Small intestine (tissue), 7 donors: ENCODE measurements at regions not wholly inside any gene's neighbourhood (a gene's known extent, or its start where the extent isn't known, plus 50 kb on each side); places are given as distances from the start of the nearest gene placed in this dataset.
A peak's percentile ranks its signal among the peaks of the same experiment; 100 is the strongest.
"Not testable (repeated sequence)": the region's sequence is repeated elsewhere in the genome, so short reads cannot be mapped to it uniquely, and the experiment has no call there.

Experiments used
- DNase-seq, 2 donors: peaks; one replicate each; pipeline versions ENCODE4 v3.0.0 to v3.0.0-alpha.2; 2013
- FAIRE-seq: peaks from 2 replicates; lab custom pipeline; 2012; peaks lifted over from hg19 to GRCh38; lab: Jason Lieb, UNC
- H3K27ac ChIP-seq, 3 donors: one replicate each; pipeline ENCODE4 v1.5.1; 2013; ENCODE audit warnings: low read length in 2 of 3, mild to moderate bottlenecking in 2 of 3, control low read depth in 1 of 3, inconsistent platforms in 1 of 3, low read depth in 1 of 3, moderate library complexity in 1 of 3
- H3K27me3 ChIP-seq, 3 donors: one replicate each; pipeline ENCODE4 v1.6.1; 2013; ENCODE audit warnings: low read length in 3 of 3, inconsistent platforms in 1 of 3; ENCODE audit not compliant: control insufficient read depth in 3 of 3, insufficient read depth in 3 of 3
- H3K36me3 ChIP-seq, 3 donors: one replicate each; pipeline ENCODE4 v1.6.1; 2013; ENCODE audit warnings: low read length in 3 of 3, inconsistent platforms in 1 of 3, low read depth in 1 of 3, mild to moderate bottlenecking in 1 of 3, moderate library complexity in 1 of 3; ENCODE audit not compliant: control insufficient read depth in 3 of 3, insufficient read depth in 2 of 3
- H3K4me1 ChIP-seq, 3 donors: one replicate each; pipeline ENCODE4 v1.6.1; 2013; ENCODE audit warnings: low read length in 2 of 3, inconsistent platforms in 1 of 3, low read depth in 1 of 3, mild to moderate bottlenecking in 1 of 3, moderate library complexity in 1 of 3; ENCODE audit not compliant: control insufficient read depth in 3 of 3, insufficient read depth in 2 of 3
- H3K4me3 ChIP-seq, 3 donors: one replicate each; pipeline ENCODE4 v1.5.1; 2013; ENCODE audit warnings: low read length in 3 of 3, control low read depth in 1 of 3, inconsistent platforms in 1 of 3, low read depth in 1 of 3, mild to moderate bottlenecking in 1 of 3, moderate library complexity in 1 of 3
- H3K9me3 ChIP-seq, 2 donors: one replicate each; pipeline ENCODE4 v1.6.1; 2013; ENCODE audit warnings: low read depth in 1 of 2, low read length in 1 of 2; ENCODE audit not compliant: control insufficient read depth in 2 of 2, insufficient read depth in 1 of 2
- WGBS, 3 donors: extraction: QIAGEN DNeasy Blood & Tissue Kit; methylation state at CpG; one replicate each; pipeline ENCODE4 v1.1.7; 2013; 5-methylcytosine and 5-hydroxymethylcytosine counted together
- donor health status: healthy with polysubstance abuse.
- donor health status: control.
- donor health status: control.
- donor health status: Bipolar disorder and iron deficiency.
- donor health status: healthy.

- Histone ChIP-seq H3K4me3 (no peak overlapping the region), H3K36me3 (no peaks in the 10 kb centered on the region), H3K27ac (no peak overlapping the region), H3K27me3 (peaks cover 0 to 4% (median 0%) of the 10 kb centered on the region in 3 donors), H3K9me3 (peaks cover 0 to 8% of the 10 kb centered on the region in 2 donors), H3K4me1 (peaks cover 0 to 7% (median 0%) of the 10 kb centered on the region in 3 donors)
- 85 to 91% (median 85%) methylated on average over 6 of the region's 6 CpGs for WGBS, 3 donors
- DNase-seq (no peak), FAIRE-seq (no peak)
Observed at GRCh38 chr20:51172558-51173428, 149.9 kb upstream of the KCNG1 start.

- no peak overlapping the region for H3K27ac ChIP-seq
- H3K27me3 ChIP-seq, result peaks cover 0 to 4% (median 0%) of the 10 kb centered on the region in 3 donors
- no peak overlapping the region for H3K4me3 ChIP-seq
- FAIRE-seq (no peak), DNase-seq (no peak)
- no peaks in the 10 kb centered on the region for H3K36me3 ChIP-seq
- H3K9me3 ChIP-seq, result peaks cover 0 to 8% of the 10 kb centered on the region in 2 donors
- no peaks in the 10 kb centered on the region for H3K4me1 ChIP-seq
- WGBS, 3 donors, result 76 to 85% (median 82%) methylated on average over 2 of the region's 2 CpGs
Observed at GRCh38 chr20:51171141-51171540, 148.2 kb upstream of the KCNG1 start.

- no peak for FAIRE-seq
- no peak for DNase-seq
Observed at GRCh38 chr20:51169813-51170212, 146.9 kb upstream of the KCNG1 start.

GRCh38 chr20:51167911-51168310 lies 145.0 kb upstream of the KCNG1 start:
- not testable (repeated sequence) for FAIRE-seq, H3K27ac ChIP-seq, DNase-seq, H3K4me3 ChIP-seq, H3K9me3 ChIP-seq, H3K36me3 ChIP-seq, H3K27me3 ChIP-seq
- peaks cover 0 to 14% (median 7%) of the 10 kb centered on the region in 3 donors for H3K4me1 ChIP-seq
- WGBS, 3 donors, result 79 to 86% (median 80%) methylated on average over 4 of the region's 4 CpGs

More at GRCh38 chr20:51169813-51170212, 146.9 kb upstream of the KCNG1 start:
- H3K4me3 ChIP-seq, result no peak overlapping the region
- H3K27me3 ChIP-seq, result peaks cover 0 to 4% (median 0%) of the 10 kb centered on the region in 3 donors
- peaks cover 0 to 8% of the 10 kb centered on the region in 2 donors for H3K9me3 ChIP-seq
- WGBS, 3 donors, result 81 to 89% (median 81%) methylated on average over 3 of the region's 3 CpGs
- no peaks in the 10 kb centered on the region for H3K36me3 ChIP-seq
- H3K4me1 ChIP-seq, result peaks cover 0 to 5% (median 3%) of the 10 kb centered on the region in 3 donors
- no peak overlapping the region for H3K27ac ChIP-seq

- H3K36me3 ChIP-seq, result no peaks in the 10 kb centered on the region
- peaks cover 0 to 14% (median 7%) of the 10 kb centered on the region in 3 donors for H3K4me1 ChIP-seq
- peaks cover 0 to 12% (median 0%) of the 10 kb centered on the region in 3 donors for H3K27me3 ChIP-seq
- H3K4me3 ChIP-seq, result no peak overlapping the region
- H3K9me3 ChIP-seq, result peaks cover 0 to 4% of the 10 kb centered on the region in 2 donors
- FAIRE-seq (no peak), DNase-seq (no peak)
- H3K27ac ChIP-seq, result no peak overlapping the region
- WGBS, 3 donors, result 69 to 77% (median 70%) methylated on average over 3 of the region's 3 CpGs
Observed at GRCh38 chr20:51166489-51166888, 143.6 kb upstream of the KCNG1 start.

- WGBS, 3 donors, result 83 to 88% (median 85%) methylated on average over 9 of the region's 9 CpGs
- DNase-seq, result no peak
- Histone ChIP-seq H3K4me3 (no peak overlapping the region), H3K9me3 (peaks cover 0 to 8% of the 10 kb centered on the region in 2 donors), H3K27ac (peak overlapping the region in 1 of 3 donors; percentile 30), H3K27me3 (peaks cover 0 to 26% (median 9%) of the 10 kb centered on the region in 3 donors), H3K36me3 (no peaks in the 10 kb centered on the region), H3K4me1 (peaks cover 0 to 14% (median 7%) of the 10 kb centered on the region in 3 donors)
- FAIRE-seq, result no peak
Observed at GRCh38 chr20:51165131-51165530, 142.2 kb upstream of the KCNG1 start.

- FAIRE-seq, result no peak
- WGBS, 3 donors, result 30 to 74% (median 58%) methylated on average over 2 of the region's 2 CpGs
- H3K4me1 ChIP-seq, result peaks cover 0 to 14% (median 7%) of the 10 kb centered on the region in 3 donors
Observed at GRCh38 chr20:51164731-51165130, 141.8 kb upstream of the KCNG1 start.

GRCh38 chr20:51163996-51164600 lies 141.2 kb upstream of the KCNG1 start:
- Histone ChIP-seq H3K27ac (peak overlapping the region in 1 of 3 donors; percentile 6), H3K9me3 (peaks cover 0 to 4% of the 10 kb centered on the region in 2 donors), H3K4me3 (no peak overlapping the region), H3K27me3 (peaks cover 0 to 35% (median 12%) of the 10 kb centered on the region in 3 donors), H3K36me3 (no peaks in the 10 kb centered on the region), H3K4me1 (peaks cover 0 to 14% (median 7%) of the 10 kb centered on the region in 3 donors)
- FAIRE-seq, result no peak
- DNase-seq, result peak in 1 of 2 donors; percentile 8
- 69 to 74% (median 70%) methylated on average over 13 of the region's 13 CpGs for WGBS, 3 donors

More at GRCh38 chr20:51164731-51165130, 141.8 kb upstream of the KCNG1 start:
- no peaks in the 10 kb centered on the region for H3K36me3 ChIP-seq
- peaks cover 0 to 30% (median 12%) of the 10 kb centered on the region in 3 donors for H3K27me3 ChIP-seq
- DNase-seq, result peak; percentile 85 to 90
- H3K27ac ChIP-seq, result peak overlapping the region in 1 of 3 donors; percentile 30
- peaks cover 0 to 7% of the 10 kb centered on the region in 2 donors for H3K9me3 ChIP-seq
- H3K4me3 ChIP-seq, result no peak overlapping the region
